Astrocyte of the cerebellum (primary cell): ENCODE measurements at regions not wholly inside any gene's neighbourhood (a gene's known extent, or its start where the extent isn't known, plus 50 kb on each side); places are given as distances from the start of the nearest gene placed in this dataset.

Experiments
- DNase-seq: peaks from one replicate; pipeline ENCODE4 v3.0.0-alpha.2; 2011; ENCODE audit warnings: low read depth
- H3K4me3 ChIP-seq: 2 replicates; pipeline ENCODE4 v1.5.1; 2011; ENCODE audit warnings: mild to moderate bottlenecking, low read depth, low read length, moderate library complexity
- CTCF ChIP-seq: IDR thresholded peaks from 2 replicates; pipeline ENCODE4 v1.5.1; 2012; ENCODE audit warnings: low read length, low read depth, moderate library complexity, mild to moderate bottlenecking; ENCODE audit errors: missing control alignments
- in situ Hi-C: cut with HindIII; loops from 2 replicates; pipeline ENCODE4 v1.10.0; 2017; ENCODE audit warnings: low sequenced_read_pairs

- in situ Hi-C loops: no loop called here
Measured at GRCh38 chr10:29026802-29027580, 261.9 kb upstream of the LYZL1 start.

GRCh38 chr10:29028486-29028885 is 260.4 kb upstream of the LYZL1 start:
- H3K4me3 ChIP-seq: no peak overlapping the region
- in situ Hi-C loops: no loop called here
- TF ChIP-seq CTCF: no peak
- DNase-seq: no peak

More at GRCh38 chr10:29026802-29027580, 261.9 kb upstream of the LYZL1 start:
- no peak overlapping the region for H3K4me3 ChIP-seq
- no peak for DNase-seq
- no peak for TF ChIP-seq CTCF

DNA sequence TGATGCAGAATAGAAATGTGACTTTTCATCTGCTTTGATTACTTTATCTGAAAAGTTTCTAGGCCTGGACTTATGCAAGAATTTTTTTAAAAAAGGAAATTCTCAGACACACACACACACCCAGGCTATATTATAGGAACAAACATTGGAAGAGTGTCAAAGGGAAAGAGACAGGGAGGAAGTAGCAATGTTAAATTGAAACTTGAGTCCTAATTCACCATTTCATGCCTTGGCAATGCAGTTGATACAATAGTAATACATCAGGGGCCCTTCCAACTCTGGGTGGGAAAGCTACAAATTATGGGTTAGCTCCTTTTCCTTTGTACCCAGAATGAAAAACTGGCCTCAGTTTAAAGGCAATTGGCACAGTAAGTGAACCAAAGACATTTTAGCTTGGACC is 258.0 kb upstream of the LYZL1 start:
- no peak overlapping the region for H3K4me3 ChIP-seq
- no peak for DNase-seq
- TF ChIP-seq CTCF: no peak
- in situ Hi-C loops: no loop called here

- in situ Hi-C loops: no loop called here
- DNase-seq: no peak
Measured at GRCh38 chr10:29032169-29032568, 256.7 kb upstream of the LYZL1 start.

DNA sequence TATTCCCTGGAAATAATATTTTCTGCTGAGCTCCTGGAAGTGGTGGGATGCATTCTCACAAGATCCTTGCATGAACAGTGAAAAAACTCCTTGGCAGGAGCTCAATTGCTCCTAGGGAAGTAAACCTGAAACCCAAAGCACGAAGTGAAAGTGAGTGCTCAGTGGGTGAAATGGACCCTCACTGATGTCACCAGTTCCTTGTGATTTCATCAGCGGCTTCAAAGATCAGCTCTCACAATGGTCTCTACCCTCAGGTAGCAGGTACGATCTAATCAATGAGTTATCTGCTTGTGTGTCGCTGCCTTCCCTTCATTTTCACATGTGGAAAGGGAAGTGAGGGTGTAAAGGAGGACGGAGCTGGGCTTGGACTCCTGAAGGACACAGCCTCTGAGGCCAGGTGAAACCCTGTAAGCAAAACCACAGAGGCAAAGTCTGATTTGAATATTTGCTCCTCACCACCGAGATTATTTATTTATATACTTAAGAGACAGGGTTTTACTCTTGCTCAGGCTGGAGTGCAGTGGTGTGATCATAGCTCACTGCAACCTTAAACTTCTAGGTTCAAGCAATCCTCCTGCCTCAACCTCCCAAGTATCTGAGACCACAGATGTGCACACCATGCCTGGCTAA is 255.4 kb upstream of the LYZL1 start:
- DNase-seq: no peak

More at GRCh38 chr10:29032169-29032568, 256.7 kb upstream of the LYZL1 start:
- TF ChIP-seq CTCF: no peak
- H3K4me3 ChIP-seq: no peak overlapping the region

DNA sequence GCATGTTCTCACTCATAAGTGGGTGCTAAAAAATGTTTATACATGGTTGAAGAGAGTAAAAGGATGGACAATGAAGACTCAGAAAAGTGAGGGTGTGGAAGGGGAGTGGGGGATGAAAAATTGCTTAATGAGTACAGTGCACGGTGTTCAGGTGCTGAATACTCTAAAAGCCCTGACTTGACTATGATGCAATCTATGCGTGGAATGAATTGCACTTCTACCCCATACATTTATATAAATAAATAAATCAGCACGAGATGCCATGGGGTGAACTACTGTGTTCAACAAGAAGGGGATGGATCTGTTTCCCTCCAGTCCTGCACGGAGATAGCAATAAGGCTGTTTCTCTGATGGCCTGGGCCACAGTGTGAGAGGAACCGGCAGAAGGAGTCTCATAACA is 254.3 kb upstream of the LYZL1 start:
- in situ Hi-C loops: no loop called here
- no peak for TF ChIP-seq CTCF
- DNase-seq: no peak
- no peak overlapping the region for H3K4me3 ChIP-seq

More for the DNA sequence above, 255.4 kb upstream of the LYZL1 start:
- TF ChIP-seq CTCF: no peak
- in situ Hi-C loops: no loop called here
- H3K4me3 ChIP-seq: no peak overlapping the region
